T-cell (primary cell): ENCODE measurements at regions not wholly inside any gene's neighbourhood (a gene's known extent, or its start where the extent isn't known, plus 50 kb on each side); places are given as distances from the start of the nearest gene placed in this dataset.
A peak's percentile ranks its signal among the peaks of the same experiment; 100 is the strongest.

Source experiments
- ATAC-seq, 4 experiments: fragments of 200-7000 bp in 3 of 4; fragments of 150-1000 bp in 1 of 4; cut with Tn5 transposase; replicated peaks in 1 of 4; 1 replicate in 3 of 4; 2 replicates in 1 of 4; pipeline ENCODE4 v1.10.0; 2021; ENCODE audit warnings: moderate library complexity in 3 of 4, mild to moderate bottlenecking in 2 of 4, moderate number of reproducible peaks in 1 of 4
- CTCF ChIA-PET, 2 donors: fragments of 300-600 bp; sonication (Branson Sonifier 250); formaldehyde crosslinking; loops; one replicate each; lab custom pipeline; 2022; ENCODE audit warnings: antibody characterized with exemption in 2 of 2; lab: Charles Lee
- POLR2A ChIA-PET, 2 donors: fragments of 300-600 bp; sonication (Branson Sonifier 250); formaldehyde crosslinking; loops; one replicate each; lab custom pipeline; 2022; ENCODE audit warnings: antibody characterized with exemption in 2 of 2; lab: Charles Lee
- DNase-seq, 35 experiments: peaks; one replicate each; pipeline versions ENCODE4 v3.0.0 to v3.0.0-alpha.2; 2013 to 2023
- H3K27ac ChIP-seq: one replicate; pipeline ENCODE4 v1.5.1; 2013; ENCODE audit warnings: low read length
- H3K27me3 ChIP-seq, 2 experiments: replicated peaks in 1 of 2; 1 replicate in 1 of 2; 2 replicates in 1 of 2; pipeline versions ENCODE4 v1.6.1 to v1.7.0; 2013; ENCODE audit warnings: low read length in 1 of 2, mixed read lengths in 1 of 2; ENCODE audit not compliant: control insufficient read depth in 2 of 2, insufficient read depth in 2 of 2; ENCODE audit errors: extremely low read depth in 1 of 2
- H3K36me3 ChIP-seq, 2 donors: 1 replicate in 1 of 2; 2 replicates in 1 of 2; pipeline versions ENCODE4 v1.6.1 to v1.7.0; 2013; ENCODE audit warnings: low read length in 1 of 2; ENCODE audit not compliant: control insufficient read depth in 2 of 2, insufficient read depth in 1 of 2; ENCODE audit errors: extremely low read depth in 1 of 2
- H3K4me1 ChIP-seq, 2 experiments: 1 replicate in 1 of 2; 2 replicates in 1 of 2; pipeline versions ENCODE4 v1.6.1 to v1.7.0; 2013; ENCODE audit warnings: low read length in 2 of 2, mixed read lengths in 1 of 2; ENCODE audit not compliant: insufficient read depth in 2 of 2, control insufficient read depth in 1 of 2; ENCODE audit errors: extremely low read depth in 1 of 2
- H3K4me3 ChIP-seq, 2 donors: 1 replicate in 1 of 2; 2 replicates in 1 of 2; pipeline versions ENCODE4 v1.5.1 to v1.7.0; 2013; ENCODE audit warnings: mild to moderate bottlenecking in 2 of 2, low read length in 1 of 2, moderate library complexity in 1 of 2; ENCODE audit not compliant: control insufficient read depth in 1 of 2; ENCODE audit errors: extremely low read depth in 1 of 2
- H3K9me3 ChIP-seq: 2 replicates; pipeline ENCODE4 v1.7.0; 2013
- H3K27ac Mint-ChIP-seq, 2 donors: one replicate each; pipeline ENCODE4 v1.8.0; 2020 to 2021; ENCODE audit warnings: mild to moderate bottlenecking in 2 of 2, mixed read lengths in 2 of 2
- H3K27me3 Mint-ChIP-seq, 2 donors: one replicate each; pipeline ENCODE4 v1.8.0; 2021 to 2022; ENCODE audit warnings: mixed read lengths in 2 of 2
- H3K36me3 Mint-ChIP-seq: one replicate; pipeline ENCODE4 v1.8.0; 2021; ENCODE audit warnings: mixed read lengths
- H3K4me1 Mint-ChIP-seq, 3 donors: one replicate each; pipeline ENCODE4 v1.8.0; 2020 to 2022; ENCODE audit warnings: mixed read lengths in 3 of 3, mild to moderate bottlenecking in 1 of 3
- H3K4me3 Mint-ChIP-seq, 3 donors: one replicate each; pipeline ENCODE4 v1.8.0; 2020 to 2022; ENCODE audit warnings: mild to moderate bottlenecking in 3 of 3, mixed read lengths in 3 of 3, moderate library complexity in 3 of 3
- H3K9me3 Mint-ChIP-seq, 3 donors: one replicate each; pipeline ENCODE4 v1.8.0; 2020 to 2022; ENCODE audit warnings: mixed read lengths in 3 of 3
- WGBS: methylation state at CpG from one replicate; pipeline ENCODE4 v1.1.5; 2013; ENCODE audit warnings: missing lambda C conversion rate; ENCODE audit not compliant: insufficient coverage; 5-methylcytosine and 5-hydroxymethylcytosine counted together

GRCh38 chr10:60679388-60679990 is 98.8 kb upstream of the CDK1 start:
- H3K27ac Mint-ChIP-seq, result no peak overlapping the region
- no peak for DNase-seq
- POLR2A ChIA-PET, result no interaction called here
- no peaks in the 10 kb centered on the region for H3K36me3 ChIP-seq
- no peak overlapping the region for H3K4me3 ChIP-seq
- H3K27me3 Mint-ChIP-seq, result no peaks in the 10 kb centered on the region
- no peaks in the 10 kb centered on the region for H3K9me3 ChIP-seq
- no peak overlapping the region for H3K27ac ChIP-seq
- CTCF ChIA-PET, result no interaction called here
- H3K4me1 ChIP-seq, result no peaks in the 10 kb centered on the region
- 89% methylated on average over 9 of the region's 10 CpGs for WGBS
- no peaks in the 10 kb centered on the region for H3K27me3 ChIP-seq
- H3K36me3 Mint-ChIP-seq, result peaks cover 27% of the 10 kb centered on the region
- no peak for ATAC-seq
- H3K4me3 Mint-ChIP-seq, result no peak overlapping the region
- peaks cover 31 to 40% (median 35%) of the 10 kb centered on the region in 3 donors for H3K4me1 Mint-ChIP-seq
- H3K9me3 Mint-ChIP-seq, result no peaks in the 10 kb centered on the region

- H3K4me1 Mint-ChIP-seq, result peaks cover 29 to 35% (median 30%) of the 10 kb centered on the region in 3 donors
- ChIA-PET CTCF (no interaction called here), POLR2A (no interaction called here)
- ATAC-seq (no peak), DNase-seq (no peak)
- WGBS, result 57% methylated on average over 1 of the region's 4 CpGs
- Histone ChIP-seq H3K36me3 (no peaks in the 10 kb centered on the region), H3K4me3 (no peak overlapping the region), H3K4me1 (no peaks in the 10 kb centered on the region), H3K9me3 (no peaks in the 10 kb centered on the region), H3K27ac (no peak overlapping the region), H3K27me3 (no peaks in the 10 kb centered on the region)
- no peaks in the 10 kb centered on the region for H3K27me3 Mint-ChIP-seq
- peaks cover 28% of the 10 kb centered on the region for H3K36me3 Mint-ChIP-seq
- H3K4me3 Mint-ChIP-seq, result no peak overlapping the region
- no peaks in the 10 kb centered on the region for H3K9me3 Mint-ChIP-seq
- no peak overlapping the region for H3K27ac Mint-ChIP-seq
Observed at GRCh38 chr10:60678978-60679377, 99.3 kb upstream of the CDK1 start.

GRCh38 chr10:60677531-60678129 is 100.6 kb upstream of the CDK1 start:
- no peaks in the 10 kb centered on the region for H3K4me1 ChIP-seq
- Mint-ChIP-seq H3K36me3 (peaks cover 29% of the 10 kb centered on the region), H3K9me3 (peaks cover 0 to 3% (median 2%) of the 10 kb centered on the region in 3 donors), H3K4me1 (peaks cover 23 to 26% (median 23%) of the 10 kb centered on the region in 3 donors), H3K4me3 (no peak overlapping the region), H3K27me3 (no peaks in the 10 kb centered on the region), H3K27ac (no peak overlapping the region)
- no peak for ATAC-seq
- ChIA-PET CTCF (no interaction called here), POLR2A (no interaction called here)
- DNase-seq, result no peak
- no CpG with 5 or more reads among the region's 4 CpGs for WGBS
- H3K27me3 ChIP-seq, result no peaks in the 10 kb centered on the region
- H3K27ac ChIP-seq, result no peak overlapping the region
- H3K36me3 ChIP-seq, result no peaks in the 10 kb centered on the region
- H3K4me3 ChIP-seq, result no peak overlapping the region
- H3K9me3 ChIP-seq, result no peaks in the 10 kb centered on the region

- no peak for ATAC-seq
- Mint-ChIP-seq H3K9me3 (peaks cover 0 to 12% (median 9%) of the 10 kb centered on the region in 3 donors), H3K27me3 (no peaks in the 10 kb centered on the region), H3K27ac (no peak overlapping the region), H3K4me1 (peaks cover 21 to 27% (median 24%) of the 10 kb centered on the region in 3 donors), H3K4me3 (no peak overlapping the region), H3K36me3 (peaks cover 23% of the 10 kb centered on the region)
- H3K4me1 ChIP-seq, result no peaks in the 10 kb centered on the region
- no peaks in the 10 kb centered on the region for H3K27me3 ChIP-seq
- no peaks in the 10 kb centered on the region for H3K9me3 ChIP-seq
- ChIA-PET POLR2A (no interaction called here), CTCF (no interaction called here)
- no peak overlapping the region for H3K4me3 ChIP-seq
- no peaks in the 10 kb centered on the region for H3K36me3 ChIP-seq
- DNase-seq, result no peak
- H3K27ac ChIP-seq, result no peak overlapping the region
Observed at GRCh38 chr10:60675236-60675635, 103.0 kb upstream of the CDK1 start.

- DNase-seq, result no peak
- no peaks in the 10 kb centered on the region for H3K27me3 Mint-ChIP-seq
- H3K4me1 Mint-ChIP-seq, result peaks cover 22 to 39% (median 32%) of the 10 kb centered on the region in 3 donors
- no CpG with 5 or more reads among the region's 1 CpG for WGBS
- no peaks in the 10 kb centered on the region for H3K9me3 ChIP-seq
- ATAC-seq, result no peak
- H3K27ac ChIP-seq, result no peak overlapping the region
- peaks cover 0 to 2% of the 10 kb centered on the region in 2 experiments for H3K4me1 ChIP-seq
- peaks cover 0 to 12% (median 9%) of the 10 kb centered on the region in 3 donors for H3K9me3 Mint-ChIP-seq
- CTCF ChIA-PET, result interaction anchor here in 1 of 2 donors (0.8 kb wide), 1 partner anchor 32 kb away, joined by 4 read pairs; no protein-coding TSS in a partner anchor
- H3K4me3 ChIP-seq, result no peak overlapping the region
- peaks cover 17% of the 10 kb centered on the region for H3K36me3 Mint-ChIP-seq
- no peaks in the 10 kb centered on the region for H3K36me3 ChIP-seq
- POLR2A ChIA-PET, result no interaction called here
- no peaks in the 10 kb centered on the region for H3K27me3 ChIP-seq
- H3K27ac Mint-ChIP-seq, result peak overlapping the region; percentile 24 to 71
- H3K4me3 Mint-ChIP-seq, result no peak overlapping the region
Observed at GRCh38 chr10:60669501-60669900, 108.8 kb upstream of the CDK1 start.

- no peak for ATAC-seq
- peaks cover 0 to under 1% (median 0%) of the 10 kb centered on the region in 3 donors for H3K9me3 Mint-ChIP-seq
- H3K36me3 ChIP-seq, result no peaks in the 10 kb centered on the region
- ChIA-PET POLR2A (no interaction called here), CTCF (no interaction called here)
- no peaks in the 10 kb centered on the region for H3K9me3 ChIP-seq
- H3K27me3 ChIP-seq, result no peaks in the 10 kb centered on the region
- WGBS, result 83% methylated on average over 1 of the region's 2 CpGs
- no peak overlapping the region for H3K27ac ChIP-seq
- peaks cover 6 to 9% of the 10 kb centered on the region in 2 experiments for H3K4me1 ChIP-seq
- no peak overlapping the region for H3K27ac Mint-ChIP-seq
- H3K4me1 Mint-ChIP-seq, result peaks cover 49 to 60% (median 56%) of the 10 kb centered on the region in 3 donors
- H3K36me3 Mint-ChIP-seq, result peaks cover under 1% of the 10 kb centered on the region
- H3K27me3 Mint-ChIP-seq, result peaks cover 0 to 2% of the 10 kb centered on the region in 2 donors
- DNase-seq, result no peak
- H3K4me3 ChIP-seq, result no peak overlapping the region
- no peak overlapping the region for H3K4me3 Mint-ChIP-seq
Observed at GRCh38 chr10:60666221-60666620, 112.1 kb upstream of the CDK1 start.
